Natural killer cell (primary cell): ENCODE measurements at regions not wholly inside any gene's neighbourhood (a gene's known extent, or its start where the extent isn't known, plus 50 kb on each side); places are given as distances from the start of the nearest gene placed in this dataset.

Source experiments
- ATAC-seq, 3 donors: fragments of 150-1000 bp in 2 of 3; fragments of 200-7000 bp in 1 of 3; cut with Tn5 transposase; 1 replicate in 1 of 3; 2 replicates in 2 of 3; pipeline ENCODE4 v1.10.0; 2021; ENCODE audit warnings: mild to moderate bottlenecking in 2 of 3, moderate library complexity in 2 of 3
- DNase-seq, 2 donors: peaks; one replicate each; pipeline versions ENCODE4 v3.0.0 to v3.0.0-alpha.2; 2013 to 2021; ENCODE audit warnings: mixed read lengths in 1 of 2
- H3K27ac ChIP-seq: one replicate; pipeline ENCODE4 v1.5.1; 2013; ENCODE audit warnings: mild to moderate bottlenecking, low read length
- H3K27me3 ChIP-seq: one replicate; pipeline ENCODE4 v1.6.1; 2013; ENCODE audit warnings: low read length; ENCODE audit not compliant: control insufficient read depth, insufficient read depth
- H3K36me3 ChIP-seq: one replicate; pipeline ENCODE4 v1.6.1; 2013; ENCODE audit warnings: low read length; ENCODE audit not compliant: control insufficient read depth, insufficient read depth
- H3K4me1 ChIP-seq: one replicate; pipeline ENCODE4 v1.6.1; 2013; ENCODE audit warnings: low read length; ENCODE audit not compliant: control insufficient read depth, insufficient read depth
- H3K4me3 ChIP-seq: one replicate; pipeline ENCODE4 v1.5.1; 2013; ENCODE audit warnings: low read length
- H3K9me3 ChIP-seq: one replicate; pipeline ENCODE4 v1.6.1; 2013; ENCODE audit warnings: low read length; ENCODE audit not compliant: control insufficient read depth, insufficient read depth
- H3K27ac Mint-ChIP-seq, 2 donors: one replicate each; pipeline ENCODE4 v1.8.0; 2022; ENCODE audit warnings: mild to moderate bottlenecking in 2 of 2, mixed read lengths in 2 of 2, moderate library complexity in 1 of 2
- H3K27me3 Mint-ChIP-seq, 2 donors: one replicate each; pipeline ENCODE4 v1.8.0; 2022; ENCODE audit warnings: low read depth in 2 of 2, mixed read lengths in 2 of 2
- H3K36me3 Mint-ChIP-seq: one replicate; pipeline ENCODE4 v1.8.0; 2022; ENCODE audit warnings: mixed read lengths
- H3K4me1 Mint-ChIP-seq, 2 donors: one replicate each; pipeline ENCODE4 v1.8.0; 2022; ENCODE audit warnings: mixed read lengths in 2 of 2
- H3K4me3 Mint-ChIP-seq: one replicate; pipeline ENCODE4 v1.8.0; 2022; ENCODE audit warnings: mild to moderate bottlenecking, moderate library complexity, mixed read lengths
- H3K9me3 Mint-ChIP-seq, 2 donors: one replicate each; pipeline ENCODE4 v1.8.0; 2022; ENCODE audit warnings: mixed read lengths in 2 of 2
- WGBS: methylation state at CpG from one replicate; pipeline ENCODE4 v1.1.7; 2013; ENCODE audit warnings: missing lambda C conversion rate; ENCODE audit not compliant: insufficient coverage; 5-methylcytosine and 5-hydroxymethylcytosine counted together
- intact Hi-C: fragments of 100-400 bp; cut with micrococcal nuclease; formaldehyde crosslinking; loops from one replicate; pipeline ENCODE4 v1.14.2; 2022
- TF ChIP-seq, protein P1 (sequence below): fragments of 200-600 bp; IDR thresholded peaks from one replicate; pipeline ENCODE4 v1.8.0; 2022; ENCODE audit warnings: antibody characterized with exemption

DNA sequence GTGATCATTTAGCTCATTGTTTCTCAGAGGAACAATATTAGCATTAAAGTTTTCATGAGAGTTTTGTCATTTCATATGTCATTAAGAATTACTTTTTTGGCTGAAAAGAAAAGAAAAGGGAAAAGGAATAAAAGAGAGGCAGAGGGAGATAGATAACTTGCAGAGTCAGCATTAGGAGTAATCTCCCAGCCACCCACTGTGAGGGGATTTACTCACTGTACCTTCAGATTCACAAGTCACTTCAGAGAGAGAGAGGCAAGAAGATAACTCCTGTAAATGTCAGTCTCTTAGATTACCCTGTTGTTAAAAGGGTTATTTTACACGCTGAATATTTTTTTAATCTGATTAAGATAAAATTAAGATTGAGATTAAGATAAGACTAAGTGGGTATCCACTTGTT, 125.2 kb downstream of the POU4F1 start:
- Histone ChIP-seq H3K4me3 (no peak overlapping the region), H3K36me3 (no peaks in the 10 kb centered on the region), H3K4me1 (no peaks in the 10 kb centered on the region), H3K9me3 (no peaks in the 10 kb centered on the region), H3K27ac (no peak overlapping the region), H3K27me3 (no peaks in the 10 kb centered on the region)
- DNase-seq (no peak), ATAC-seq (no peak)
- Mint-ChIP-seq H3K27ac (no peak overlapping the region), H3K36me3 (no peaks in the 10 kb centered on the region), H3K4me1 (no peaks in the 10 kb centered on the region), H3K9me3 (peaks cover 2 to 7% of the 10 kb centered on the region in 2 donors), H3K4me3 (no peak overlapping the region), H3K27me3 (no peaks in the 10 kb centered on the region)
- TF ChIP-seq, protein P1, sequence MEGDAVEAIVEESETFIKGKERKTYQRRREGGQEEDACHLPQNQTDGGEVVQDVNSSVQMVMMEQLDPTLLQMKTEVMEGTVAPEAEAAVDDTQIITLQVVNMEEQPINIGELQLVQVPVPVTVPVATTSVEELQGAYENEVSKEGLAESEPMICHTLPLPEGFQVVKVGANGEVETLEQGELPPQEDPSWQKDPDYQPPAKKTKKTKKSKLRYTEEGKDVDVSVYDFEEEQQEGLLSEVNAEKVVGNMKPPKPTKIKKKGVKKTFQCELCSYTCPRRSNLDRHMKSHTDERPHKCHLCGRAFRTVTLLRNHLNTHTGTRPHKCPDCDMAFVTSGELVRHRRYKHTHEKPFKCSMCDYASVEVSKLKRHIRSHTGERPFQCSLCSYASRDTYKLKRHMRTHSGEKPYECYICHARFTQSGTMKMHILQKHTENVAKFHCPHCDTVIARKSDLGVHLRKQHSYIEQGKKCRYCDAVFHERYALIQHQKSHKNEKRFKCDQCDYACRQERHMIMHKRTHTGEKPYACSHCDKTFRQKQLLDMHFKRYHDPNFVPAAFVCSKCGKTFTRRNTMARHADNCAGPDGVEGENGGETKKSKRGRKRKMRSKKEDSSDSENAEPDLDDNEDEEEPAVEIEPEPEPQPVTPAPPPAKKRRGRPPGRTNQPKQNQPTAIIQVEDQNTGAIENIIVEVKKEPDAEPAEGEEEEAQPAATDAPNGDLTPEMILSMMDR, result no peak
- intact Hi-C loops, result no loop called here
- WGBS, result 100% methylated on average over 1 of the region's 1 CpG

DNA sequence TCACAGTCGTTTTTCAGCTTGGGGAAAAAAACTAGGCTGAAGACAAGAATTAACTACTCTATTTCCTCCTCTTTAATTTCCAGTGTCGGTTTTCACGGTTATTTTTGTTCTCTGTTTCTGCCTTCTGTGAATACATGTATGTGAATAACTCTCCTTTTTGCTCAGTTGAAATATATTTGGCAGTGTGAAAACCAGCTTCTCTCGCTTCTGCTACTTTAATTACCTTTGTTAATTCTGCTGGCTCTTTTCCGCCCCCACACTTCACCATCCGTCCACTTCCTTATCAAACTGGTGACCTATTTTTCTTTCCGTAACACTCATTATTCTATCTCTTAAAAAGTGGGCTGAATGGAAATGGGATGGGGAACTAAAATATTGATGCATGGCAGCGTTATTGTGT, 126.4 kb downstream of the POU4F1 start:
- Mint-ChIP-seq H3K4me3 (no peak overlapping the region), H3K36me3 (no peaks in the 10 kb centered on the region), H3K9me3 (peaks cover 2 to 7% of the 10 kb centered on the region in 2 donors), H3K4me1 (no peaks in the 10 kb centered on the region), H3K27ac (no peak overlapping the region), H3K27me3 (no peaks in the 10 kb centered on the region)
- Histone ChIP-seq H3K4me3 (no peak overlapping the region), H3K27ac (no peak overlapping the region), H3K36me3 (no peaks in the 10 kb centered on the region), H3K9me3 (no peaks in the 10 kb centered on the region), H3K4me1 (no peaks in the 10 kb centered on the region), H3K27me3 (no peaks in the 10 kb centered on the region)
- DNase-seq (no peak), ATAC-seq (no peak)
- intact Hi-C loops, result no loop called here
- TF ChIP-seq, protein P1, result no peak
- WGBS, result 87% methylated on average over 3 of the region's 8 CpGs

GRCh38 chr13:78468621-78469020, 134.7 kb downstream of the POU4F1 start:
- Histone ChIP-seq H3K36me3 (no peaks in the 10 kb centered on the region), H3K27me3 (no peaks in the 10 kb centered on the region), H3K4me1 (no peaks in the 10 kb centered on the region), H3K4me3 (no peak overlapping the region), H3K27ac (no peak overlapping the region), H3K9me3 (no peaks in the 10 kb centered on the region)
- Mint-ChIP-seq H3K9me3 (no peaks in the 10 kb centered on the region), H3K4me3 (no peak overlapping the region), H3K27me3 (no peaks in the 10 kb centered on the region), H3K36me3 (no peaks in the 10 kb centered on the region), H3K27ac (no peak overlapping the region), H3K4me1 (no peaks in the 10 kb centered on the region)
- DNase-seq (no peak), ATAC-seq (no peak)
- TF ChIP-seq, protein P1, result no peak
- 83% methylated on average over 2 of the region's 2 CpGs for WGBS
- intact Hi-C loops, result no loop called here

- H3K27ac Mint-ChIP-seq, result no peak overlapping the region
- 69% methylated on average over 1 of the region's 1 CpG for whole genome bisulfite sequencing
- H3K4me1 Mint-ChIP-seq, result no peaks in the 10 kb centered on the region
- no peak for ATAC-seq
- Histone ChIP-seq H3K27me3 (no peaks in the 10 kb centered on the region), H3K9me3 (no peaks in the 10 kb centered on the region), H3K4me3 (no peak overlapping the region), H3K4me1 (no peaks in the 10 kb centered on the region), H3K36me3 (no peaks in the 10 kb centered on the region), H3K27ac (no peak overlapping the region)
- DNase-seq, result no peak
- peaks cover 2 to 4% of the 10 kb centered on the region in 2 donors for H3K9me3 Mint-ChIP-seq
- intact Hi-C loops, result no loop called here
- no peak overlapping the region for H3K4me3 Mint-ChIP-seq
- H3K27me3 Mint-ChIP-seq, result no peaks in the 10 kb centered on the region
- no peaks in the 10 kb centered on the region for H3K36me3 Mint-ChIP-seq
- TF ChIP-seq, protein P1, result no peak
Observed at GRCh38 chr13:78465250-78465649, 138.1 kb downstream of the POU4F1 start.
